SK-N-SH treated with all-trans-retinoic acid at 6 μM for 48 hours (cell line): ENCODE measurements at regions not wholly inside any gene's neighbourhood (a gene's known extent, or its start where the extent isn't known, plus 50 kb on each side); places are given as distances from the start of the nearest gene placed in this dataset.

ENCODE experiments used
- ATAC-seq: fragments of 200-7000 bp; cut with Tn5 transposase; 3 replicates; pipeline ENCODE4 v1.9.1; 2020; ENCODE audit warnings: mild to moderate bottlenecking, moderate library complexity
- ARNTL ChIP-seq: fragments of 450-650 bp; formaldehyde crosslinking; IDR thresholded peaks from 2 replicates; pipeline ENCODE4 v1.5.0; 2020; ENCODE audit warnings: low read depth, mild to moderate bottlenecking, moderate library complexity, borderline replicate concordance
- BACH2 ChIP-seq: fragments of 250-450 bp; sonication (Bioruptor Pico); IDR thresholded peaks from 2 replicates; pipeline ENCODE4 v1.9.0; 2021; ENCODE audit warnings: mild to moderate bottlenecking, borderline replicate concordance
- CREB5 ChIP-seq: fragments of 250-450 bp; sonication (Bioruptor Pico); IDR thresholded peaks from 2 replicates; pipeline ENCODE4 v1.5.1; 2020; ENCODE audit warnings: low read depth, mild to moderate bottlenecking, moderate library complexity
- CSRNP3 ChIP-seq: fragments of 250-450 bp; sonication (Bioruptor Pico); IDR thresholded peaks from 2 replicates; pipeline ENCODE4 v1.5.1; 2021; ENCODE audit warnings: mild to moderate bottlenecking, moderate library complexity
- GLIS3 ChIP-seq: fragments of 250-450 bp; sonication (Bioruptor Pico); IDR thresholded peaks from 2 replicates; pipeline ENCODE4 v1.5.0; 2020; ENCODE audit warnings: mild to moderate bottlenecking, moderate library complexity
- OSR1 ChIP-seq: fragments of 250-450 bp; sonication (Bioruptor Pico); IDR thresholded peaks from 2 replicates; pipeline ENCODE4 v1.8.0; 2022; ENCODE audit warnings: moderate library complexity, mild to moderate bottlenecking, inconsistent platforms
- PATZ1 ChIP-seq: fragments of 250-450 bp; sonication (Bioruptor Pico); IDR thresholded peaks from 2 replicates; pipeline ENCODE4 v1.8.0; 2020; ENCODE audit warnings: mild to moderate bottlenecking, moderate library complexity, borderline replicate concordance
- POU6F1 ChIP-seq: fragments of 250-450 bp; sonication (Bioruptor Pico); IDR thresholded peaks from 2 replicates; pipeline ENCODE4 v1.8.0; 2021; ENCODE audit warnings: low read depth, mild to moderate bottlenecking, moderate library complexity, borderline replicate concordance
- PPARA ChIP-seq: fragments of 250-450 bp; sonication (Bioruptor Pico); IDR thresholded peaks from 2 replicates; pipeline ENCODE4 v1.5.0; 2020; ENCODE audit warnings: mild to moderate bottlenecking, borderline replicate concordance
- RARB ChIP-seq: fragments of 250-450 bp; sonication (Bioruptor Pico); IDR thresholded peaks from 2 replicates; pipeline ENCODE4 v1.8.0; 2021; ENCODE audit warnings: mild to moderate bottlenecking, moderate library complexity
- SNAI2 ChIP-seq: fragments of 250-450 bp; sonication (Bioruptor Pico); IDR thresholded peaks from 2 replicates; pipeline ENCODE4 v1.5.0; 2020; ENCODE audit warnings: mild to moderate bottlenecking, moderate library complexity
- TCF4 ChIP-seq: fragments of 250-450 bp; sonication (Bioruptor Pico); IDR thresholded peaks from 2 replicates; pipeline ENCODE4 v1.8.0; 2021; ENCODE audit warnings: mild to moderate bottlenecking, moderate library complexity, borderline replicate concordance
- TSHZ2 ChIP-seq: fragments of 250-450 bp; sonication (Bioruptor Pico); IDR thresholded peaks from 2 replicates; pipeline ENCODE4 v1.5.0; 2020; ENCODE audit warnings: mild to moderate bottlenecking, moderate library complexity
- ZC3H10 ChIP-seq: fragments of 250-450 bp; sonication (Bioruptor Pico); IDR thresholded peaks from 2 replicates; pipeline ENCODE4 v1.5.1; 2021; ENCODE audit warnings: mild to moderate bottlenecking, moderate library complexity
- ZFP3 ChIP-seq: fragments of 250-450 bp; sonication (Bioruptor Pico); IDR thresholded peaks from 2 replicates; pipeline ENCODE4 v1.5.0; 2020; ENCODE audit warnings: mild to moderate bottlenecking, moderate library complexity
- ZFP30 ChIP-seq: fragments of 450-650 bp; formaldehyde crosslinking; IDR thresholded peaks from 2 replicates; pipeline ENCODE4 v1.5.0; 2022; ENCODE audit warnings: mild to moderate bottlenecking, moderate library complexity
- ZNF565 ChIP-seq: fragments of 450-650 bp; formaldehyde crosslinking; conservative IDR thresholded peaks from 2 replicates; pipeline ENCODE4 v1.5.0; 2020; ENCODE audit warnings: low read depth, mild to moderate bottlenecking, moderate library complexity
- ZNF8 ChIP-seq: fragments of 450-650 bp; formaldehyde crosslinking; IDR thresholded peaks from 2 replicates; pipeline ENCODE4 v1.5.0; 2020; ENCODE audit warnings: mild to moderate bottlenecking, moderate library complexity

GRCh38 chr14:84991021-84991420, 538.9 kb upstream of the FLRT2 start (continued):
- TF ChIP-seq POU6F1 (CRISPR knock-in tag) (no peak), ZNF565 (CRISPR knock-in tag) (no peak), TCF4 (no peak), OSR1 (no peak), SNAI2 (CRISPR knock-in tag) (no peak), BACH2 (CRISPR knock-in tag) (no peak)

GRCh38 chr14:84998216-84998615, 531.7 kb upstream of the FLRT2 start:
- ATAC-seq = no peak
- TF ChIP-seq SNAI2 (CRISPR knock-in tag) (no peak), PATZ1 (CRISPR knock-in tag) (no peak), RARB (CRISPR knock-in tag) (no peak), TCF4 (no peak), ZFP30 (CRISPR knock-in tag) (no peak)

- no peak for TF ChIP-seq PPARA (CRISPR knock-in tag)
- TF ChIP-seq ARNTL (CRISPR knock-in tag) = no peak
- no peak for ATAC-seq
Observed at GRCh38 chr14:85002846-85003245, 527.1 kb upstream of the FLRT2 start.

GRCh38 chr14:85003805-85004204, 526.1 kb upstream of the FLRT2 start:
- TF ChIP-seq OSR1 = no peak
- TF ChIP-seq POU6F1 (CRISPR knock-in tag) = no peak
- no peak for TF ChIP-seq TSHZ2
- TF ChIP-seq ZFP30 (CRISPR knock-in tag) = no peak
- TF ChIP-seq GLIS3 = no peak
- no peak for TF ChIP-seq CREB5
- TF ChIP-seq, all 23 proteins: peak for 0
- ATAC-seq = no peak

- ATAC-seq = no peak
- TF ChIP-seq ZNF8 (CRISPR knock-in tag) (no peak), CSRNP3 (CRISPR knock-in tag) (no peak), GLIS3 (no peak), TCF4 (no peak), POU6F1 (CRISPR knock-in tag) (no peak), RARB (CRISPR knock-in tag) (no peak), CREB5 (no peak), ZFP3 (CRISPR knock-in tag) (no peak), BACH2 (CRISPR knock-in tag) (no peak), ZC3H10 (no peak)
Observed at GRCh38 chr14:85009506-85009905, 520.4 kb upstream of the FLRT2 start.
